Right renal pelvis (tissue), 4 donors: ENCODE measurements at regions not wholly inside any gene's neighbourhood (a gene's known extent, or its start where the extent isn't known, plus 50 kb on each side); places are given as distances from the start of the nearest gene placed in this dataset.
"Not testable (repeated sequence)": the region's sequence is repeated elsewhere in the genome, so short reads cannot be mapped to it uniquely, and the experiment has no call there.

Experiments
- DNase-seq, 4 donors: peaks; one replicate each; pipeline ENCODE4 v3.0.0-alpha.2; 2013; ENCODE audit warnings: low read depth in 4 of 4, low spot score in 3 of 4, missing footprints in 1 of 4

DNA sequence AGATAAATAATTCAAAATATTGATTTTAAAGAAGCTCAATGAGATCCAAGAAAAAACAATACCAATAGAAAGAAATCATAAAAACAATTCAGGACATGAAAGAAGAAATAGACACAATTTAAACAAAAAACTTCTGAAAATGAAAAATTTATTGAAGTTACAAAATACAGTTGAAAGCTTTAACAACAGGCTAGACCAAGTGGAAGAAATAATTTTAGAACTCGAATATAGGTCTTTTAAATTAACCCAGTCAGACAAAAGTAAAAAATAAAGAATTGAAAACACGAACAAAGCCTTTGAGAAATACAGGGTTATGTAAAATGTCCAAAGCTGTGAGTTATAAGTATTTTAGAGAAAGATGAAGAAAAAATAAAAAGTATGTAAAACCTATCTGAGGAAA is 152.4 kb upstream of the SMIM30 start:
- no peak for DNase-seq

DNA sequence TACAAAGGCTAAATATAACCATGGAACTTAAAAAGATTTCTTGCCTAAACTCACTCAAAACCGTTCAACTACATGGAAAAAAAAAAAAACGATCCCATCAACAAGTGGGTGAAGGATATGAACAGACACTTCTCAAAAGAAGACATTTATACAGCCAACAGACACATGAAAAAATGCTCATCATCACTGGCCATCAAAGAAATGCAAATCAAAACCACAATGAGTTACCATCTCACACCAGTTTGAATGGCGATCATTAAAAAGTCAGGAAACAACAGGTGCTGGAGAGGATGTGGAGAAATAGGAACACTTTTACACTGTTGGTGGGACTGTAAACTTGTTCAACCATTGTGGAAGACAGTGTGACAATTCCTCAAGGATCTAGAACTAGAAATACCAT is 151.2 kb upstream of the SMIM30 start:
- not testable (repeated sequence) for DNase-seq

DNA sequence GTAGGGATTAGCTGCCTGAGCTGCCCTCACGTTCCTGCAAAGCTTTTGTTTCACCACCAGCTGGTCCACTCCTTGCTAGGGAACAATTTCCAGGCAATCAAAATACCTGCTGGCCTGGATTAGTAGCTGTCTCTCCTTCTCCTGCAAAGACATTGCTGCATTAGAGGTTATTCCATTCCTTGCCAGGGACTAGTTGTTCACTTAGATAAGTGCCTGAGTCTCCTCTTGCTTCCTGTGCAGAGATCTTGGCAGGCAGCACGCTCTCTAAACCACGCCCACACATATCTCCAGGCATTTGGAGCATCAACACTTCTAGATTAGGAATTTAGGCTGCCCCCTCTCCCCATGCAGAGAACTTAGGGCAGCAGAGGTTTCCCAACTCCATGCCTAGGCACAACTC is 150.4 kb upstream of the SMIM30 start:
- DNase-seq, result no peak

DNA sequence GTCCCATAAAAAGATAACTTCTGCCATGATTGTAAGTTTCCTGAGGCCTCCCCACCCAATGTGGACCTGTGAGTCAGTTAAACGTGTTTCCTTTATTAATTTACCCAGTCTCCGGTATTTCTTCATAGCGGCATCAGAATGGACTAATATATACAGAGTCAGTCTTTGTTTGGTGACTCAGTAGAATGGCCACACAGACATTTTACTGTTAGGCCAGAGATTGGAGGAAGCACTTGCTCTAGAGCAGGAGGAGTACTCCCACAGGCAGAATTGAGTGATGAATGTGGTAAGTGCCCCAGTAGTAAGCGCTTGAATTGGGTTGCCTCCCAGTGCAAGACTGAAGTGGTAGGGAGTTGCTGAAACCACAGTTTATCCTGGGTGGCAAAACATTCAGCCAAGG is 149.5 kb upstream of the SMIM30 start:
- no peak for DNase-seq

DNA sequence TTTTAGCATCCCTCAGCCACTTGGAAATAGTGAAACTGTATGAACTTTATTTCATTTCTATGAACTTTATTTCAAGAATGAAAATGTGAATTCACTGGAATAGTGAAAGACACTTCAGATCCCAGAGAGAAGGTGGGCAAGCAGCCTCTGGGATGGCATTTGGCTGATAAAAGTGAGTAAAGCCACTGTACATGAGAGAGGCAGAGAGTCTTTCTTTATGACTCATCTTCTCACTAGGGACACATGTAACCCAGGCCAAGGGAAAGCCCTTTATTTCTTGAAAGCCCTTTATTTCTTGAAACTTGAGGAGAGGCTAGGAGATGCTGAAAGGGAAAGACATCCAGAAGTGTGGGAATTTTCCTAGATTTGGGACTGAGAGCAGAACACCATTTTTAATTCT is 148.9 kb upstream of the SMIM30 start:
- DNase-seq, result no peak

DNA sequence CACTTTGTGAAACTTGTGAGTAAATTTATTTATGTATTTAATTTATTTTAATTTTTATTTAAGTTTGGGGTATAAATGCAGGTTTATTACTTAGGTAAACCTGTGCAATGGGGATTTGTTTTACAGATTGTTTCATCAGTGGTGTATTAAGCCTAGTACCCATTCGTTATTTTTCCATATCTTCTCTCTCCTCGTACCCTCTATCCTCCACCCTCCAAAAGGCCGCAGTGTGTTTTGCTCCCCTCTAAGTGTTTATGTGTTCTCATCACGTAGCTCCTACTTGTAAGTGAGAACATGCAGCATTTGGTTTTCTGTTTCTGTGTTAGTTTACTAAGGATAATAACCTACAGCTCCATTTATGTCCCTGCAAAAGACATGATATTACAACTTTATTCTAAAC is 145.4 kb upstream of the SMIM30 start:
- no peak for DNase-seq

DNA sequence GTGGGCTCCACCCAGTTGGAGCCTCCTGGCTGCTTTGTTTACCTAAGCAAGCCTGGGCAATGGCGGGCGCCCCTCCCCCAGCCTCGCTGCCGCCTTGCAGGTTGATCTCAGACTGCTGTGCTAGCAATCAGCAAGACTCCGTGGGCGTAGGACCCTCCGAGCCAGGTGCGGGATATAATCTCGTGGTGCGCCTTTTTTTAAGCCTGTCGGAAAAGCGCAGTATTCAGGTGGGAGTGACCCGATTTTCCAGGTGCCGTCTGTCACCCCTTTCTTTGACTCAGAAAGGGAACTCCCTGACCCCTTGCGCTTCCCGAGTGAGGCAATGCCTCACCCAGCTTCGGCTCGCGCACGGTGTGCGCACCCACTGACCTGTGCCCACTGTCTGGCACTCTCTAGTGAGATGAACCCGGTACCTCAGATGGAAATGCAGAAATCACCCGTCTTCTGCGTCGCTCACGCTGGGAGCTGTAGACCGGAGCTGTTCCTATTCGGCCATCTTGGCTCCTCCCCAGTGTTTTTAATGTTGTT is 144.9 kb upstream of the SMIM30 start:
- DNase-seq, result not testable (repeated sequence)

DNA sequence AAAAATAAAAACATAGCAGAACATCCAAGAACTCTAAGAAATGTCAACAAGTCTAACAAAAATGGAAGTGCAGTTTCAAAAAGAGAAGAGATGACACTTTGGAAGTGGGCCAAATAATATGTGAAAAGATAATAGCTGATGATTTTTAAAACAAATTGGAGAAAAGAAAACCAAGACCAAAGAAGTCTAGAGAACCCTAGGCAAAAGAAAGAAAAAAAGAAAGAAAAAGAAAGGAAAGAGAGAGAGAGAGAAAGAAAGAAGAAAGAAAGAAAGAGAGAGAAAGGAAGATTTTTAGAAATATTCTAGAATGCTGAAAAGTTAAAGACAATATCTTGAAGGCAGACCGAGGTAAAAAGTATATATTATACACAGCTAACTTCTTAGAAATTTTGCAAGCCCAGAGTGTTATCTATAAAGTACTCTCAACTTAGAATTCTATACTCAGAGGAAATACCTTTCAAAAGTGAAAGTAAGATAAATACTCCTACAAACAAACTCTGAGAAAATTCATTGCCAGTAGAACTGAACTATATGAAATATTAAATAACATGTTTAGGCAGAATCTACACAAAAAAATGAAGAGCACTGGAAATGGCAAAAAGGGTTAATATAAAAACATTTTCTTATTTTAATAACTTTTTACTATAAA is 138.7 kb upstream of the SMIM30 start:
- DNase-seq, result no peak

DNA sequence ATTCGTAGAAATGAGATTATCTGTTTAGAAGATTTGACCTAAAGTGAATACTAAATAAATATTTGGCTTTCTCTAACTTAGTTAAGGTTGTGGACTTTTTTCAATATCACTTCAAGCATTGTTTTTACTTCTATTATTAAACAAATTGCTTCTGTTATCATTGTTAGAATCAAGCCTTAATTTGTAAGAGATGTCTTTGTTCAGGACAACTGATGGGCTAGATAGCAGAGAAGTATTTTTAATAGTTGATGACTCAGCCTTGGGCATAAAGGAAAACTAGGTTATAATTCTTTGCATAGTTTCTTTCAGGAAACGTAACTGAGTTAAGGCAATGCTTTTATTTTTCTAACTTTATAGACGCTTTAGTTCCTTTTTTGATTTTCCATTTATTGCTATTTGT is 128.8 kb upstream of the SMIM30 start:
- no peak for DNase-seq

DNA sequence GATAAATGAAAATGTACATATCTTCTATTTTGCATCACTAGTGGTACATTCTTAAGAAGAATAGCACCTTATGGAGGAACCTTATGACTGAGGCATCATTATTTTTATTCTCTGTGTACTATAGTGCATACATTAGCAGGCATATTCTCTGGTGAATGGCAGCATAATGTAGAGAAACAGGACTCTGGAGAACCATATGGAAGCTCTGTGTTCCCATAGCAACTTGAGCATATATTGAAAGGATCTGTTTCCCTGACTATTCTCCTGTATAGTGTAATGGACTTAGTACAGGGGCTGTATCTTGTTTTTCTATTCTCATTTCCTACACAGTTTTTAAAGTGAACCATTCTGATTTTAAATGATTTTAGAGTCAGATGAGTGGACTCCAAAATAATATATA is 128.4 kb upstream of the SMIM30 start:
- no peak for DNase-seq

DNA sequence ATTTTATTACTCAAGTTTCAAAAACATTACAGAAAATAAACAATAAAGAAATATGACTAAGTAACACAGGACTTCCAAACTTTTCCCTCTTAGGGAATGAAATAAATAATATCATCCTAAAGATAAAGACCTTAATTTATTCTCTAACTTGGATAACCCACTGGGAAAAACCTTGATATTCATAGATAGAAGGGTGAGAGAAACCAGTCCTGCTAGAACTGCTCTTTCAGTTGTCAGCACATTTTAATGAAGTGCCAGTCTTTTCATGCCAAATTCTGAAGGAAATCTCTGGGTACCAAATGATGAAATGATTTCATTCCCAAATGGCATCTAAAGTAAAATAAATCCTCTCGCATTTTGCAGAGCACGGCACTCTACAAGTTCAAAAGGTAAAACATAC is 114.5 kb upstream of the SMIM30 start:
- DNase-seq, result no peak

DNA sequence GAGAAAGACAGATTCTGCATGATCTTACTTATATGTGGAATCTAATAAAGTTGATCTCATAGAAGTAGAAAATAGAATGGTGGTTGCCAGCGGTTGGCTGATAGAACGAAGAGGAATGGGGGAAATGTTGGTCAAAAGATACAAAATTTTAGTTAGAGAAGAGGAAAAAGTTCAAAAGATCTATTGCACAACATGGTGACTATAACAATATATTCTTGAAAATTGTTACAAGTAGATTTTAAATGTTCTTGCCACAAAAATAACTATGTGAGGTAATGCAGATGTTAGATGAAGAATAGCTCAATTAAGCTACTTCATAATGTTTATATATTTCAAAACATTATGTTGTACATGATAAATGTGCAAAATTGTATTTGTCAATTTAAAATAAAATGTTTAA is 112.3 kb upstream of the SMIM30 start:
- DNase-seq, result no peak

DNA sequence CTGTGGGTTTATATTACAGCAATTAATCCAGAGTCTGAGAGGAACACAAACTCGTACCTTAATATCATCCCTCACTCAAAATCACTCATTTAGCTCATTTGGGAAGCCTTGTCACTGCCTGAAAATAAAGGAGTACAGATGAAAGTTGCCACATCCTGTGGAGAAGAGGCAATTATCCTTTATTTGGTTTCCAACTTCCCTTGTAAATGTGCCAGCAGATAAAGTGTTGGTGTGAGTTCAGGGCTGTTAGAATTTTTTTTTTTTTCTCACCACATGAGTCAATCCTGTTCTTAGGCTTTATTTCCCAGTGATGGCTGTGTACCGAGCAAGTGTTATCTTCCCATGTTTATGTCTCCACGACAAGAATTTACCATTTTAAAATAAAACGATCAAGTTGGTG is 99.0 kb upstream of the SMIM30 start:
- no peak for DNase-seq

DNA sequence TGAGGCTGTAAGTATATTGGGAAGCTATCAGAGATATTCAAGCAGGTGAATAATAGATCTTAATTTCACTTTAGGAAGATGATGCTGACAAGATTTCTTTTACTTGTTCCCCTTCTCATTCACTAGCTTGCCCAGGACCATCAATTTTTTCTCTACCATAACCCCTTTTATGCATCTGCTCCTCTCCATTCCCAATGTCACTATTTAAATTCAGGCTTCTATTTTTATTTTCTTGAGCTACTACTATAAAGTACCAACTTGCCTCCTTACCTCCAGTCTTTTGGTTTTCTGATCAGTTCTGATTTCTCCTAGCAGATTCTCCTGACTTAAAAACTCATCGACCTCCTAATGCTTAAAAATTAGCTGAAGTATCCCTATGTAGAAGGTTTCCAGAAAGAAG is 97.7 kb upstream of the SMIM30 start:
- DNase-seq, result no peak

DNA sequence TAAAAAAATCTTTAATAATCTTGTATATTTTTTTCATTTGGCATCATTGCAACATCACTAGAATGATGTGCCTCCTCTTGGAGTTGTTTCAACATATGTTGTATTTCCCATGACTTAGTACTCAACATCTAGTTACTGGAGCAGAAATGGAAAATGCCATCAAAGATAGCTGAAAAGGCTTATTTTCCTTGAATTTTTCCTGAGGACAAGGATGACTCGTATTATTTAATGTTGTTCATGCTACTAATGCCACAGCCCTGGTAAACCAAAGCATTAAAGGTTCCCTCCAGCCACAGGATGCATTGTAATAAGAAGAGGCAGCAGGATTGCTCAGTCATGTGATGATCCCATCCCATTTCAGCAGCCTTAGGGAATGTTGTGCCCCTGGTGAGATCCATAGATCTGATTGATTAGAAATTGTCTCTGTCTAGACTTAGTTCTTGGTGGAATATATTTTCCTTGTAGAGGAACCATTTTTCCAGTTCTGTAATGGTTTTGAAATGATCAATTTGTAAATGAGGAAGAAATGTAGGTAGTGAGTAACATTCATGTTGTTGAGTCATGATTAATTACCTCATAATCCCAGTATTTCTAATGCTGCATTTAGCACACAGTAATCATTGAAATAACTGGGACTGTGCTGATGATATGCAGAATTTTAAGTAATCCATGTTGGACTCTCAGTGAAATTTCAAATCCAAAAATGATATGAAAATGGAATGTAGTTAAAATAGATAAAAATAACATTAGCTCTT is 91.3 kb upstream of the SMIM30 start:
- no peak for DNase-seq

DNA sequence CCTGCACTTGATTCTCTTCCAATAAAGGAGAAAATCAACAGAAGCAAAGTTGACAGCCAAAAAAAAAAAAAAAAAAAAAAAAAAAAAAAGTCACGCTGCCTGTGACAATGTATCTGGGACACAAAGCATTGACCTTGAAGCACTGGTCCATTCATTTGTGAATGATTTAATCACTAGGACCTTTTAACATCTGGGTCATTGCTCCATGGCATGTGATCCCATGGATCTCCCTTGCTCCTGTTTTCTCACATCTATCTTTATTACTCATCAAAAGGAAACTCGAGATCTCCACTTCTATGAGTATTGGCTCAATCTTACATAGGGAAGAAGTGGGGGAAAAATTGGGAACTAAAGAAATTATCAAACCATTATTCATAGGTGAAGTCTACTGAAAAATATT is 89.6 kb upstream of the SMIM30 start:
- DNase-seq, result no peak

DNA sequence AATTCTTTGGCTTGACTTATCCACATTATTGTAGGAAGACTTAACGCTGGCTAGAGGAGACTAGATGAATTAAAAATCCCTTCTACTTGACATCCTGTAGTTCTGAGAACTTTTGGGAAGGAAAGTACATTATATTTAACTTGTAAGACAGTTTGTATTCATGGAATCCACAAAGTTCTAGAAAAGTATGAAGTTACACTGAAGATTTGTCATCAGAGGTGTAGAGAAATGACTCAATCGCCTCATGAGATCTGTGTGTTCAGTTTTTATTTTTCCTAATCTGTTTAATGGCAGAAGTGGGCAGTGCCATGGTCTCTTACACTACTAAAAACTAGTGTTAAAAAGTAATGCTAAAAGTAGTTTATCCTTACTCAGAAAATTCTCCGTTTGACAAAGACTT is 89.1 kb upstream of the SMIM30 start:
- no peak for DNase-seq

DNA sequence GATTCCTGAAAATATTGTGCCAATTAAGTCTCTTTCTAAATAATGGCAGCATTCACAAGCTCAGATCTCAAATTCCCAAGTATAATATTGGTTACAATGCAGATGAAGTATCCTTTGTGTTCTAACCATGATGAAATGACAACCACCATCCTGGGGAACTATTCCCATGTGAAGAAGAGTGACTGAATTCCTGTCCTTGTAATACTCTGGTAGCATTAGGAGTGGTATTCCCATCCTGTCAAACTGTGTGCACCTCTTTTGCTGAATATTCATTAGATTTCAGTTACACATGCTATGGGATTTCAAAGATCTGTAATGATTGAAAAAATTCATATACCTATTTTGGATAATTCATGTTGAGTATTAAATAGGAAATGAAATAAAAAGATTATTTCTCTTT is 86.1 kb upstream of the SMIM30 start:
- DNase-seq, result no peak

DNA sequence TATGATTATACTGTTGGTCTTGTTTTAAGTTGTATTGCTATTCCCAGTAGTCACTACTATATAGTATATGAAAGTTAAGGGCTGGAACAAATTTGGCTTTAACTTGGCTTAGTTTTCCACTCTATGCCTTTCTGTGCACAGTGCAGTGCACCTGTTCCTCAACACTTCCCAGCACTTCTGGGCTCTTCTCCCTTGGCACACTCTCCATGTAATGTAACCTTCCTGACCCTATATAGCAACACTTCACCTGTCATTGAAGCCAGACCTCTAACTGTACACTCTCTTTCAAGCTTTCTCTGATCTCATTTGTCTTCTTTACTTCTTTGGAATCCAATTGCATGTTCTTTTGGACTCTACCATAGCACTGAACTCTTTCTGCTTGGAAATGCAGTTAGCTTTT is 83.9 kb upstream of the SMIM30 start:
- DNase-seq, result no peak

DNA sequence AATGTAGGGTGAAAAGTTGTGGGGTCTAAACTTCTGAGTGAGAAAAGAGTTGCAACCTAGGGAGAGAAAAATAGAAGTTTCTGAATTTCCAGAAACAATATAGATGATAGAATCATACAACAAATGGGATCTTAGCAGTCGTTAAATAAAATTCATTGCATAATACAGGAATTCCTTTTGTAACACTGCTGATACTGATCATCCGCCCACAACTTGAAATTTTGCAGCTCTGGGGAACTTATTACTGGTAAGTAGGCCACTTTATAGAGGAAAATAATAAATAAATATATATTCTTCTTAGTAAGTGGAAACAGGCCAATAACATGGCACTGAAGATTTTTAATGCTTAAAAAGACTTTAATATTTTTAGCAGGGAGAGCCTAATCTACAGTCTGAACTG is 81.9 kb upstream of the SMIM30 start:
- DNase-seq, result no peak

DNA sequence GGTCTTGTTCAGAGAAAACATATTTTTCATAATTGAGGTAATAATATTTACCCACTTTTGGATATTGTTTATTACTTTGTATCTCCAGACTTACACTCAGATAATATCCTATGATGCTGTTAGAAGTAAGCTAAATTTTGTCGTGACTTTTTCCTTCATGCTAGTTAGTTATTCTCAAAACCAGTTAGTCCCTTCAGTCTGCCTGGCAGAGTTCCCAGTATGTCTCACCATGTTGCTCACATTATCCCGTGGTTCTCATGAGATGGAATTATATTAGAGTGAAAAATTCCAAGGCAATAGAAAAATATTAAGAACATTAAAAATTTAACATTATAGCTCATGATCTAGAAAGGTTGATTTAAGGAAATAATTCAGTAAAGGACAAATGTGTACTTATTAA is 81.5 kb upstream of the SMIM30 start:
- no peak for DNase-seq

DNA sequence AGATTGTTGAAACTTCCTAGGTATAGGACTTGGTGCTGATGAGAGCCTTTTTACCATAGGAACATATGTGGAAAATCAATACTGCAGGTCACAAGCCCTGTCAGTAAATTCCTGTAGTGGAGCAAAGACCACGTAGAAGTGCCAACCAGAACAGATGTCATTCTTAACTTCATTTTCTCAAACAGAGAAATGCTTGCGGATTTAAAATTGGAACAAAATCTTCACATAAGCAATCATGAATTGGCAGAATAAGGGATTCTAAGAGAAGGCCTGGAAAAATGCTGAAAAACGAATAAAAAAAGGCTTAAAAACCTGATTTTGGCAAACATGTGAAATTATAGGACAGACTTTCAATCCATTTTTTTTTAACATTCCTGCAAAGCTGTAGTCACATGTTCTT is 80.8 kb upstream of the SMIM30 start:
- DNase-seq, result no peak
